ENCODE measurements at regions not wholly inside any gene's neighbourhood (a gene's known extent, or its start where the extent isn't known, plus 50 kb on each side); places are given as distances from the start of the nearest gene placed in this dataset.

DNA sequence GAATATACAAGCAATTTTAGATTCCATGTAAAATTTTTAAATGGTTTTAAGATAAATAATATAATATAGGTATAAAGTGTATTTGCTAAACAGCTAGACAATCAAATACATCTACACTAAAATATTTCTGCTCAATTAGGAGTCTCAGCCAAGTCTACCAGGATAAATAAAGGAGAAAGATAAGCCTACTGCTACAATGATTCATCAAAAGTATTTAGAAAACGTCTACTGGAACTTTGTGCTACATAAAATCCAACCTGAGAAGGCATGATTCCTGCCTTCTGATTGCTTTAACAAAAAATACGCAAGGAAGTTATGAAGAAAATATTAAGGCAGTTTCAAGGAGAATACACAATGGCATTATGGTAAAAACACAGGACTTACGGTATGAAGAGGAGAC is 570.6 kb downstream of the EFNA5 start:
- TF ChIP-seq FOXP2 (optimal IDR thresholded peaks at IDR 0.05; ENCODE audit: borderline replicate concordance, extremely low read depth, extremely low read length, insufficient read depth) (no peak), SIN3A (IDR thresholded peaks at IDR 0.05; ENCODE audit: borderline replicate concordance, insufficient read depth, low read length) (no peak)

Measured in PFSK-1 (cell line).